ENCODE measurements at regions not wholly inside any gene's neighbourhood (a gene's known extent, or its start where the extent isn't known, plus 50 kb on each side); places are given as distances from the start of the nearest gene placed in this dataset.

DNA sequence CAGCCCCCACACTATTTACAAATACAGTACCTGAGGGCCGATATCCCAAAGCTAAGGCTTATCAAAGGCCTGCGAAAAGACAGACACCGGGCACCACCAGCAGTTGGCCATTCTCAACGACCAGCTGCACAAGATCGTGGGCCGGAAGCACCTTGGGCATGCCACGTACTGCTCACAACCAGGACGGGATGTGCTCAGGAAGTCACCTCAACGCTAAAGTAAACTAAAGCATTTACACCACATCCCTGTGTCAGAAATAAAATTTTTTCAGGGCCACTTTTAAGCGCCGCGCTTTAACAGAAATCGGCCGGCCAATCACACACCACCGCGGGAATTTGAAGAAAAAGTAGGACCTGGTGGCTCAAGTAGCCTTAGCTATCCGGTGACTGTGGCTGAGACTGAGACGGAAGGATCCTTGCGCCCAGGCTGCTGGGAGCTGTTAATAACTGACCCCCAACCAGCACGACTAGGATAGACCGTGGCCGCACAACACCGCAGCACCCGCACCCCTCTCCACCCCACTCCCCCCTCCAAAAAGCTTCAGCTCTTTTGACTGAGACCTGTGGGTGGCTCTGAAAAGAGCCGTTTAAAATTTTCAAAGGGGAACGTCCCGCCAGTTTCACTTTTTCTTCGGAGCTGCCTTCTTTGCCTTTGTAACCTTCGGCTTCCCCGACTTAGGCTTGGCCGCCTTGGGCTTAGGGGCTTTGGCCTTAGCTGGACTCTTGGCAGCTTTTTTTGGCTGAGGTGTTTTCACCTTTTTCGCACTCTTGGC lies 131.2 kb upstream of the BTN3A2 start:
- no peak for FAIRE-seq
- peak overlapping the region; percentile 94 to 98 for H3K27ac ChIP-seq
- no peaks in the 10 kb centered on the region for H3K9me3 ChIP-seq
- 1% methylated on average over 31 of the region's 32 CpGs for WGBS (ENCODE audit: missing lambda C conversion rate)
- H3K4me2 ChIP-seq: peak overlapping the region; percentile 79
- peaks cover 22% of the 10 kb centered on the region for H3K4me1 ChIP-seq
- ChIA-PET CTCF (interaction anchor here (0.6 to 1.4 kb wide), 6 partner anchors 9 to 207 kb away, joined by 3 to 4 read pairs (median 4); a partner anchor contains a TSS), POLR2A (interaction anchor here (0.6 to 4.1 kb wide), 21 partner anchors 9 to 1428 kb away, joined by 3 to 52 read pairs (median 4); a partner anchor contains a TSS)
- H3K4me3 ChIP-seq: peak overlapping the region; percentile 56
- ATAC-seq: peak; percentile 68 to 73
- DNase-seq (ENCODE audit: low read depth in 1 of 2, low spot score in 1 of 2): peak in 1 of 2 experiments; percentile 74
- TF ChIP-seq POLR2A (IDR thresholded peaks at IDR 0.05; ENCODE audit: low read length) (peak; percentile 58), GATA3 (IDR thresholded peaks at IDR 0.05; ENCODE audit: borderline replicate concordance) (peak; percentile 12; the same call in 1 of the 2 replicates), NR3C1 (IDR thresholded peaks at IDR 0.05) (no peak), RARB (CRISPR knock-in tag; IDR thresholded peaks at IDR 0.05) (peak; percentile 81; the same call in 1 of the 2 replicates), RAD21 (conservative IDR thresholded peaks at IDR 0.05 in 1 of 2, IDR thresholded peaks at IDR 0.05 in 1 of 2) (no peak), ATOH8 (CRISPR knock-in tag; IDR thresholded peaks at IDR 0.05; ENCODE audit: low read depth) (0 out of 2 replicates have a peak, but pooled peaks have one; percentile 48), MAZ (IDR thresholded peaks at IDR 0.05; ENCODE audit: borderline replicate concordance, low read depth, low read length) (no peak), FOXS1 (CRISPR knock-in tag; IDR thresholded peaks at IDR 0.05) (no peak), TFCP2L1 (CRISPR knock-in tag; IDR thresholded peaks at IDR 0.05) (peak; percentile 81; the same call in 1 of the 2 replicates), PBX3 (IDR thresholded peaks at IDR 0.05) (peak; percentile 51; the same call in 1 of the 2 replicates), HOXA7 (CRISPR knock-in tag; IDR thresholded peaks at IDR 0.05) (0 out of 2 replicates have a peak, but pooled peaks have one; percentile 79), HOXB13 (CRISPR knock-in tag; IDR thresholded peaks at IDR 0.05; ENCODE audit: low read depth) (no peak), HMGXB4 (CRISPR knock-in tag; IDR thresholded peaks at IDR 0.05; ENCODE audit: borderline replicate concordance) (peak; percentile 76), TP53 (CRISPR knock-in tag; IDR thresholded peaks at IDR 0.05) (peak; percentile 90), MAX (IDR thresholded peaks at IDR 0.05) (peak; percentile 48)
- TF ChIP-seq, protein P1, sequence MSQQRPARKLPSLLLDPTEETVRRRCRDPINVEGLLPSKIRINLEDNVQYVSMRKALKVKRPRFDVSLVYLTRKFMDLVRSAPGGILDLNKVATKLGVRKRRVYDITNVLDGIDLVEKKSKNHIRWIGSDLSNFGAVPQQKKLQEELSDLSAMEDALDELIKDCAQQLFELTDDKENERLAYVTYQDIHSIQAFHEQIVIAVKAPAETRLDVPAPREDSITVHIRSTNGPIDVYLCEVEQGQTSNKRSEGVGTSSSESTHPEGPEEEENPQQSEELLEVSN (IDR thresholded peaks at IDR 0.05; ENCODE audit: borderline replicate concordance, low read depth): peak; percentile 32; the same call in 1 of the 2 replicates

DNA sequence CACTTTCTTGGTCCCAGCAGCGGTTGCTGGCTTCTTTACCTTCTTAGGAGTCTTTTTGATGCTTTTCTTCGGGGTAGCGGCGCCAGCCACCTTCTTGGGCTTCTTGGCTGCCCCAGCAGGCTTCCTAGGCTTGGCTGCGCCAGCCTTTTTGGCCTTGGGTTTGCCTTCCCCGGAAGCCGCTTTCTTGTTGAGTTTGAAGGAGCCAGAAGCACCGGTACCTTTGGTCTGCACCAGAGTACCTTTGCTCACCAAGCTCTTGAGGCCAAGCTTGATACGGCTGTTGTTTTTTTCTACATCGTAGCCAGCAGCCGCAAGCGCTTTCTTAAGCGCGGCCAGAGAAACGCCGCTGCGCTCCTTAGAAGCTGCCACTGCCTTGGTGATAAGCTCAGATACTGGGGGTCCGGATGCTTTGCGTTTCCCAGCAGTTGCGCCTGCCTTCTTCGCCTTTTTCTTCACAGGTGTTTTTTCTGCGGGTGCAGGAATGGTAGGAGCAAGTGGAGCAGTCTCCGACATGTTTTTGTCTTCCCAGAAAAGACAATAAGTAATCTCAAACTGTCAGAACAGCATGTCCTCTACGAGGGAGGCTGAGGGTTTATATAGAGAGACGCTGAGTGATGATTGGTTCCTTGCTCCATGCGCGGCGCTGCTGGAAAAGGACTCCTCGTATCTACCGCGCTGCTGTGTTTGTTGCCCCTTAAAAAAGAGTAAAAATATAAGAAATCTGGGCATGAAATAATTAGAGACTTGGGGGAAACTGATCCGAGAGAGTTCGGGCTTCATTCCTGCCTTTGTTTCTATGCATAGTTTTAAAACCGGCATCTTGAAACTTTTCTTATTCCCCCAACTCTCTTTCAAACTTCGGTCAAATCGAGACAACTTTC lies 130.3 kb upstream of the BTN3A2 start:
- peak overlapping the region; percentile 56 for H3K4me3 ChIP-seq
- H3K4me2 ChIP-seq: peak overlapping the region; percentile 79
- under 1% methylated on average over 36 of the region's 36 CpGs for WGBS (ENCODE audit: missing lambda C conversion rate)
- TF ChIP-seq PBX3 (IDR thresholded peaks at IDR 0.05) (0 out of 2 replicates have a peak, but pooled peaks have one; percentile 30), CTCF (IDR thresholded peaks at IDR 0.05) (no peak), NFE2L2 (conservative IDR thresholded peaks at IDR 0.05; ENCODE audit: low read length) (no peak), POLR2A (IDR thresholded peaks at IDR 0.05; ENCODE audit: low read length) (peak; percentile 37; the same call in 1 of the 2 replicates), HMGXB4 (CRISPR knock-in tag; IDR thresholded peaks at IDR 0.05; ENCODE audit: borderline replicate concordance) (no peak), JUN (IDR thresholded peaks at IDR 0.05) (peak; percentile 93 to 97)
- TF ChIP-seq, protein P2, sequence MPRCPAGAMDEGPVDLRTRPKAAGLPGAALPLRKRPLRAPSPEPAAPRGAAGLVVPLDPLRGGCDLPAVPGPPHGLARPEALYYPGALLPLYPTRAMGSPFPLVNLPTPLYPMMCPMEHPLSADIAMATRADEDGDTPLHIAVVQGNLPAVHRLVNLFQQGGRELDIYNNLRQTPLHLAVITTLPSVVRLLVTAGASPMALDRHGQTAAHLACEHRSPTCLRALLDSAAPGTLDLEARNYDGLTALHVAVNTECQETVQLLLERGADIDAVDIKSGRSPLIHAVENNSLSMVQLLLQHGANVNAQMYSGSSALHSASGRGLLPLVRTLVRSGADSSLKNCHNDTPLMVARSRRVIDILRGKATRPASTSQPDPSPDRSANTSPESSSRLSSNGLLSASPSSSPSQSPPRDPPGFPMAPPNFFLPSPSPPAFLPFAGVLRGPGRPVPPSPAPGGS (IDR thresholded peaks at IDR 0.05): peak; percentile 97

More for the DNA sequence above, 130.3 kb upstream of the BTN3A2 start:
- ATAC-seq (peak; percentile 85 to 87), DNase-seq (ENCODE audit: low read depth in 1 of 2, low spot score in 1 of 2) (peak; percentile 80 to 89), FAIRE-seq (no peak)
- Histone ChIP-seq H3K27ac (peak overlapping the region; percentile 94 to 98), H3K9me3 (no peaks in the 10 kb centered on the region), H3K4me1 (peaks cover 22% of the 10 kb centered on the region)
- CTCF ChIA-PET: interaction anchor here (0.6 to 1.4 kb wide), 6 partner anchors 9 to 208 kb away, joined by 3 to 4 read pairs (median 4); a partner anchor contains a TSS
- POLR2A ChIA-PET: interaction anchor here (0.6 to 4.1 kb wide), 22 partner anchors 8 to 1427 kb away, joined by 3 to 52 read pairs (median 4); a partner anchor contains a TSS

All from A549 (cell line).